WTC11 (cell line): ENCODE measurements at regions not wholly inside any gene's neighbourhood (a gene's known extent, or its start where the extent isn't known, plus 50 kb on each side); places are given as distances from the start of the nearest gene placed in this dataset.

Experiments
- ATAC-seq: fragments of 200-7000 bp; cut with Tn5 transposase; 2 replicates; pipeline ENCODE4 v1.10.0; 2021; ENCODE audit warnings: mild to moderate bottlenecking, moderate library complexity
- CTCF ChIA-PET: fragments of 300-600 bp; sonication (Branson Sonifier 250); formaldehyde crosslinking; loops from one replicate; lab custom pipeline; 2021; ENCODE audit warnings: antibody characterized with exemption; lab: Charles Lee
- POLR2A ChIA-PET: fragments of 350-600 bp; sonication (Branson Sonifier 250); formaldehyde crosslinking; loops from one replicate; lab custom pipeline; 2021; ENCODE audit warnings: antibody characterized with exemption; lab: Charles Lee
- DNase-seq: peaks from one replicate; pipeline ENCODE4 v3.0.0; 2021; ENCODE audit warnings: low spot score
- H3K27ac Mint-ChIP-seq: 2 replicates; pipeline ENCODE4 v1.8.0; 2021; ENCODE audit warnings: mixed read lengths
- H3K27me3 Mint-ChIP-seq: 2 replicates; pipeline ENCODE4 v1.8.0; 2021; ENCODE audit warnings: low read depth, mild to moderate bottlenecking, moderate library complexity, mixed read lengths
- H3K36me3 Mint-ChIP-seq: 2 replicates; pipeline ENCODE4 v1.8.0; 2021; ENCODE audit warnings: mixed read lengths
- H3K4me1 Mint-ChIP-seq: 2 replicates; pipeline ENCODE4 v1.8.0; 2022; ENCODE audit warnings: mixed read lengths
- H3K4me3 Mint-ChIP-seq: 2 replicates; pipeline ENCODE4 v1.8.0; 2021; ENCODE audit warnings: mild to moderate bottlenecking, moderate library complexity, mixed read lengths
- H3K9me3 Mint-ChIP-seq: 2 replicates; pipeline ENCODE4 v1.8.0; 2021; ENCODE audit warnings: mixed read lengths
- ATF1 ChIP-seq: sonication (generic); formaldehyde crosslinking; IDR thresholded peaks from 2 replicates; pipeline ENCODE4 v1.8.1; 2023; ENCODE audit warnings: mild to moderate bottlenecking, moderate library complexity, missing genetic modification reagents
- EMX1 ChIP-seq: fragments of 250-450 bp; sonication (Bioruptor Pico); IDR thresholded peaks from 2 replicates; pipeline ENCODE4 v1.8.0; 2021; ENCODE audit warnings: mild to moderate bottlenecking
- ERG ChIP-seq: fragments of 250-450 bp; sonication (Bioruptor Pico); IDR thresholded peaks from 2 replicates; pipeline ENCODE4 v1.8.0; 2021; ENCODE audit warnings: mild to moderate bottlenecking
- FOXK1 ChIP-seq: sonication (generic); formaldehyde crosslinking; IDR thresholded peaks from 2 replicates; pipeline ENCODE4 v1.8.0; 2022; ENCODE audit warnings: mild to moderate bottlenecking, moderate library complexity, missing genetic modification reagents
- FOXP4 ChIP-seq: sonication (generic); formaldehyde crosslinking; IDR thresholded peaks from 2 replicates; pipeline ENCODE4 v1.8.0; 2022; ENCODE audit warnings: mild to moderate bottlenecking, missing genetic modification reagents
- JAZF1 ChIP-seq: fragments of 250-450 bp; sonication (Bioruptor Pico); IDR thresholded peaks from 2 replicates; pipeline ENCODE4 v1.9.0; 2021; ENCODE audit warnings: moderate library complexity, mild to moderate bottlenecking, inconsistent platforms
- JUN ChIP-seq: sonication (generic); formaldehyde crosslinking; IDR thresholded peaks from 2 replicates; pipeline ENCODE4 v1.8.0; 2023; ENCODE audit warnings: mild to moderate bottlenecking, missing genetic modification reagents
- NFYB ChIP-seq: sonication (generic); formaldehyde crosslinking; conservative IDR thresholded peaks from 2 replicates; pipeline ENCODE4 v1.8.0; 2022; ENCODE audit warnings: low read depth, missing genetic modification reagents
- NR2C2 ChIP-seq: sonication (generic); formaldehyde crosslinking; IDR thresholded peaks from 2 replicates; pipeline ENCODE4 v1.8.0; 2022; ENCODE audit warnings: mild to moderate bottlenecking, missing genetic modification reagents
- RORB ChIP-seq: fragments of 250-450 bp; sonication (Bioruptor Pico); IDR thresholded peaks from 2 replicates; pipeline ENCODE4 v1.9.0; 2021; ENCODE audit warnings: mild to moderate bottlenecking
- SOX15 ChIP-seq: fragments of 250-450 bp; sonication (Bioruptor Pico); IDR thresholded peaks from 2 replicates; pipeline ENCODE4 v1.9.0; 2021; ENCODE audit warnings: mild to moderate bottlenecking
- SP1 ChIP-seq: sonication (generic); formaldehyde crosslinking; conservative IDR thresholded peaks from 2 replicates; pipeline ENCODE4 v1.8.1; 2022; ENCODE audit warnings: missing genetic modification reagents
- TP53 ChIP-seq: sonication (generic); formaldehyde crosslinking; IDR thresholded peaks from 2 replicates; pipeline ENCODE4 v1.8.1; 2023; ENCODE audit warnings: mild to moderate bottlenecking, missing genetic modification reagents
- ZNF281 ChIP-seq: sonication (generic); formaldehyde crosslinking; IDR thresholded peaks from 2 replicates; pipeline ENCODE4 v1.8.0; 2023; ENCODE audit warnings: mild to moderate bottlenecking, missing genetic modification reagents
- ZNF317 ChIP-seq: sonication (generic); formaldehyde crosslinking; IDR thresholded peaks from 2 replicates; pipeline ENCODE4 v1.8.1; 2023; ENCODE audit warnings: low read depth, mild to moderate bottlenecking, moderate library complexity, missing genetic modification reagents, borderline replicate concordance
- ZNF396 ChIP-seq: fragments of 250-450 bp; sonication (Bioruptor Pico); IDR thresholded peaks from 2 replicates; pipeline ENCODE4 v1.8.0; 2021; ENCODE audit warnings: mild to moderate bottlenecking, moderate library complexity, borderline replicate concordance
- ZNF416 ChIP-seq: fragments of 250-450 bp; sonication (Bioruptor Pico); IDR thresholded peaks from 2 replicates; pipeline ENCODE4 v1.9.0; 2021; ENCODE audit warnings: mild to moderate bottlenecking, inconsistent platforms
- ZNF532 ChIP-seq: fragments of 250-450 bp; sonication (Bioruptor Pico); IDR thresholded peaks from 2 replicates; pipeline ENCODE4 v1.9.0; 2021; ENCODE audit warnings: mild to moderate bottlenecking, borderline replicate concordance

- no peak overlapping the region for H3K27ac Mint-ChIP-seq
- H3K27me3 Mint-ChIP-seq, result no peaks in the 10 kb centered on the region
- ChIA-PET CTCF (interaction anchor here (1.2 to 2.0 kb wide), 3 partner anchors 9 to 133 kb away, joined by 3 to 9 read pairs (median 5); partner anchors contain the start of gene ADRA1B), POLR2A (interaction anchor here (1.2 kb wide), 1 partner anchor 9 kb away, joined by 5 read pairs; no protein-coding TSS in a partner anchor)
- H3K36me3 Mint-ChIP-seq, result no peaks in the 10 kb centered on the region
- no peaks in the 10 kb centered on the region for H3K9me3 Mint-ChIP-seq
- no peak for TF ChIP-seq ZNF317 (CRISPR knock-in tag)
- TF ChIP-seq JAZF1, result no peak
- no peak for TF ChIP-seq ERG (CRISPR knock-in tag)
- TF ChIP-seq RORB, result no peak
- TF ChIP-seq ATF1, result no peak
- TF ChIP-seq SOX15 (CRISPR knock-in tag), result no peak
- TF ChIP-seq NR2C2 (CRISPR knock-in tag), result no peak
- TF ChIP-seq ZNF396 (CRISPR knock-in tag), result no peak
- TF ChIP-seq JUN (CRISPR knock-in tag), result no peak
- no peak for TF ChIP-seq ZNF281 (CRISPR knock-in tag)
- no peak for TF ChIP-seq FOXK1
- no peak for TF ChIP-seq EMX1
- TF ChIP-seq ZNF416 (CRISPR knock-in tag), result no peak
- TF ChIP-seq TP53 (CRISPR knock-in tag), result no peak
- H3K4me1 Mint-ChIP-seq, result peaks cover 41% of the 10 kb centered on the region
- ATAC-seq, result no peak
- H3K4me3 Mint-ChIP-seq, result no peak overlapping the region
- no peak for DNase-seq
Observed at GRCh38 chr5:159782995-159783300, 133.3 kb upstream of the ADRA1B start.

- H3K27me3 Mint-ChIP-seq, result no peaks in the 10 kb centered on the region
- TF ChIP-seq SP1 (CRISPR knock-in tag) (no peak), FOXP4 (no peak), NR2C2 (CRISPR knock-in tag) (no peak), EMX1 (no peak), NFYB (no peak), ZNF532 (CRISPR knock-in tag) (no peak)
- TF ChIP-seq, all 79 proteins: peak for 0
- Mint-ChIP-seq H3K9me3 (no peaks in the 10 kb centered on the region), H3K27ac (0 out of 2 replicates have a peak overlapping the region, but pooled peaks have one; percentile 16), H3K4me1 (peaks cover 41% of the 10 kb centered on the region), H3K4me3 (no peak overlapping the region), H3K36me3 (no peaks in the 10 kb centered on the region)
- DNase-seq (no peak), ATAC-seq (peak; percentile 64)
- CTCF ChIA-PET, result interaction anchor here (1.7 to 2.0 kb wide), 2 partner anchors 9 to 133 kb away, joined by 5 to 9 read pairs; partner anchors contain the start of gene ADRA1B
- POLR2A ChIA-PET, result interaction anchor here (1.2 kb wide), 1 partner anchor 10 kb away, joined by 5 read pairs; no protein-coding TSS in a partner anchor
Observed at GRCh38 chr5:159783726-159784247, 132.5 kb upstream of the ADRA1B start.
